Amniotic epithelial cell (primary cell): ENCODE measurements at regions not wholly inside any gene's neighbourhood (a gene's known extent, or its start where the extent isn't known, plus 50 kb on each side); places are given as distances from the start of the nearest gene placed in this dataset.

Experiments used
- DNase-seq: peaks from one replicate; pipeline ENCODE4 v3.0.0-alpha.2; 2010; ENCODE audit warnings: low read depth

GRCh38 chr2:150586858-150587257 is 99.4 kb upstream of the RND3 start:
- peak; percentile 53 for DNase-seq

GRCh38 chr2:150585221-150585971 is 97.9 kb upstream of the RND3 start:
- DNase-seq: no peak

GRCh38 chr2:150584081-150584480 is 96.6 kb upstream of the RND3 start:
- DNase-seq: no peak

- peak; percentile 27 for DNase-seq
Measured at GRCh38 chr2:150581717-150582472, 94.4 kb upstream of the RND3 start.

GRCh38 chr2:150578481-150578880 is 91.0 kb upstream of the RND3 start:
- DNase-seq: no peak

- peak; percentile 69 for DNase-seq
Measured at GRCh38 chr2:150575861-150576260, 88.4 kb upstream of the RND3 start.

GRCh38 chr2:150572961-150573395 is 85.5 kb upstream of the RND3 start:
- no peak for DNase-seq

- peak; percentile 46 for DNase-seq
Measured at GRCh38 chr2:150572194-150572766, 84.8 kb upstream of the RND3 start.

- DNase-seq: no peak
Measured at GRCh38 chr2:150571121-150571520, 83.7 kb upstream of the RND3 start.

GRCh38 chr2:150570712-150571111 is 83.2 kb upstream of the RND3 start:
- peak; percentile 94 for DNase-seq

GRCh38 chr2:150569761-150570160 is 82.3 kb upstream of the RND3 start:
- DNase-seq: no peak

- DNase-seq: peak; percentile 18
Measured at GRCh38 chr2:150567771-150568301, 80.4 kb upstream of the RND3 start.

- DNase-seq: no peak
Measured at GRCh38 chr2:150566289-150566688, 78.8 kb upstream of the RND3 start.

- DNase-seq: no peak
Measured at GRCh38 chr2:150561076-150561475, 73.6 kb upstream of the RND3 start.

- DNase-seq: no peak
Measured at GRCh38 chr2:150557020-150557600, 69.6 kb upstream of the RND3 start.

- DNase-seq: no peak
Measured at GRCh38 chr2:150555611-150556356, 68.3 kb upstream of the RND3 start.

GRCh38 chr2:150554046-150554445 is 66.6 kb upstream of the RND3 start:
- no peak for DNase-seq

- no peak for DNase-seq
Measured at GRCh38 chr2:150552041-150552820, 64.8 kb upstream of the RND3 start.

GRCh38 chr2:150549381-150549780 is 61.9 kb upstream of the RND3 start:
- no peak for DNase-seq

- DNase-seq: peak; percentile 63
Measured at GRCh38 chr2:150548527-150548926, 61.1 kb upstream of the RND3 start.

GRCh38 chr2:150545916-150546315 is 58.4 kb upstream of the RND3 start:
- DNase-seq: no peak
